MM.1S (cell line): ENCODE measurements at regions not wholly inside any gene's neighbourhood (a gene's known extent, or its start where the extent isn't known, plus 50 kb on each side); places are given as distances from the start of the nearest gene placed in this dataset.

Experiments
- CTCF ChIP-seq: fragments of 300-600 bp; sonication (generic); IDR thresholded peaks from 2 replicates; pipeline ENCODE4 v1.5.1; 2016; ENCODE audit warnings: antibody characterized with exemption, low read length, mixed read lengths
- EZH2phosphoT487 ChIP-seq: fragments of 300-600 bp; sonication (generic); IDR thresholded peaks from 2 replicates; pipeline ENCODE4 v1.6.1; 2018; ENCODE audit warnings: antibody characterized with exemption, low read length

- no peak for TF ChIP-seq CTCF
- no peak for TF ChIP-seq EZH2phosphoT487
Measured at GRCh38 chr11:127194521-127194920, 194.0 kb upstream of the KIRREL3 start.
